C4-2B (cell line): ENCODE measurements at regions not wholly inside any gene's neighbourhood (a gene's known extent, or its start where the extent isn't known, plus 50 kb on each side); places are given as distances from the start of the nearest gene placed in this dataset.

Source experiments
- ZFX ChIP-seq: fragments of 450-650 bp; IDR thresholded peaks from 2 replicates; pipeline ENCODE4 v1.6.1; 2017
- TF ChIP-seq, protein P1 (sequence below): fragments of 450-650 bp; conservative IDR thresholded peaks from 2 replicates; pipeline ENCODE4 v1.5.1; 2017; ENCODE audit warnings: mild to moderate bottlenecking

DNA sequence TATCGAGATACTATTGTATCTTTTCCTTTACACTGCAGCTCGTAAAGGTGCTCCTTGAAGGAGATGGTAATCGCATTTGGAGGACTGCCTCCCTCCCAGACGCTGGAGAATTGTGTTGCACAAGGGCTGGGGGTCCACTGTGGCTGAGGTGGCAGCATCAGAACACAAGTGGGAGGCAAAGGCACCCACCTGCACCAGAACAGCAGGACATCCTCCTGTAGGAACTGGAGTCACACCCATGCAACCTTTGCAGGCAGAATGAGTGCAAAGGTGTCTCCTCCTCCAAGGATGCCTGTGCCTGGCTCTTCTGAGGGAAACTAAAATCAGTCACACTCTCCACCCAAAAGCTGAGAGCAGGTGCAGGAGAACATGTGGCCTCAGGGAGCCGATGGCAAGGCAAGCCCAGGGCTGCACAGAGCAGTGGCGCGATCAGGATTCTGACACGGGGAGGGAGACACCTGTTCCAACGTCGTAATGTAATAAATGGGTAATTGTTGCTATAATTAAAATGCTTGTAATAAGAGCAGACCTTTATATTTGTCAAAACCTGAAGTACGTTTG, 1501.4 kb downstream of the TBC1D22A start:
- TF ChIP-seq, protein P1, sequence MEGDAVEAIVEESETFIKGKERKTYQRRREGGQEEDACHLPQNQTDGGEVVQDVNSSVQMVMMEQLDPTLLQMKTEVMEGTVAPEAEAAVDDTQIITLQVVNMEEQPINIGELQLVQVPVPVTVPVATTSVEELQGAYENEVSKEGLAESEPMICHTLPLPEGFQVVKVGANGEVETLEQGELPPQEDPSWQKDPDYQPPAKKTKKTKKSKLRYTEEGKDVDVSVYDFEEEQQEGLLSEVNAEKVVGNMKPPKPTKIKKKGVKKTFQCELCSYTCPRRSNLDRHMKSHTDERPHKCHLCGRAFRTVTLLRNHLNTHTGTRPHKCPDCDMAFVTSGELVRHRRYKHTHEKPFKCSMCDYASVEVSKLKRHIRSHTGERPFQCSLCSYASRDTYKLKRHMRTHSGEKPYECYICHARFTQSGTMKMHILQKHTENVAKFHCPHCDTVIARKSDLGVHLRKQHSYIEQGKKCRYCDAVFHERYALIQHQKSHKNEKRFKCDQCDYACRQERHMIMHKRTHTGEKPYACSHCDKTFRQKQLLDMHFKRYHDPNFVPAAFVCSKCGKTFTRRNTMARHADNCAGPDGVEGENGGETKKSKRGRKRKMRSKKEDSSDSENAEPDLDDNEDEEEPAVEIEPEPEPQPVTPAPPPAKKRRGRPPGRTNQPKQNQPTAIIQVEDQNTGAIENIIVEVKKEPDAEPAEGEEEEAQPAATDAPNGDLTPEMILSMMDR = no peak
- no peak for TF ChIP-seq ZFX
